MM.1S (cell line): ENCODE measurements at regions not wholly inside any gene's neighbourhood (a gene's known extent, or its start where the extent isn't known, plus 50 kb on each side); places are given as distances from the start of the nearest gene placed in this dataset.

Source experiments
- DNase-seq: peaks from one replicate; pipeline ENCODE4 v3.0.0-alpha.2; 2015
- H2AFZ ChIP-seq: fragments of 300-600 bp; sonication (generic); 2 replicates; pipeline ENCODE4 v1.6.0; 2016; ENCODE audit warnings: antibody characterized with exemption, low read length
- H3F3A ChIP-seq: fragments of 300-600 bp; sonication (generic); 2 replicates; pipeline ENCODE4 v1.6.1; 2016; ENCODE audit warnings: mild to moderate bottlenecking, antibody characterized with exemption, low read length, moderate library complexity, mixed read lengths; ENCODE audit not compliant: insufficient read depth
- H3K27ac ChIP-seq: fragments of 300-600 bp; sonication (generic); 2 replicates; pipeline ENCODE4 v1.5.1; 2016; ENCODE audit warnings: mild to moderate bottlenecking, low read length
- H3K27me3 ChIP-seq: fragments of 300-600 bp; sonication (generic); replicated peaks from 2 replicates; pipeline ENCODE4 v1.6.0; 2016; ENCODE audit warnings: low read length; ENCODE audit not compliant: insufficient read depth
- H3K36me3 ChIP-seq: fragments of 300-600 bp; sonication (generic); replicated peaks from 2 replicates; pipeline ENCODE4 v1.6.1; 2016; ENCODE audit warnings: mild to moderate bottlenecking, low read length, mixed read lengths; ENCODE audit not compliant: insufficient read depth
- H3K4me1 ChIP-seq: fragments of 300-600 bp; sonication (generic); 2 replicates; pipeline ENCODE4 v1.6.1; 2016; ENCODE audit warnings: low read length, mixed read lengths
- H3K4me2 ChIP-seq: fragments of 300-600 bp; sonication (generic); 2 replicates; pipeline ENCODE4 v1.6.0; 2016; ENCODE audit warnings: low read depth, low read length
- H3K4me3 ChIP-seq: fragments of 300-600 bp; sonication (generic); 2 replicates; pipeline ENCODE4 v1.5.1; 2016; ENCODE audit warnings: low read length, mixed read lengths
- H3K79me2 ChIP-seq: fragments of 300-600 bp; sonication (generic); 2 replicates; pipeline ENCODE4 v1.6.1; 2016; ENCODE audit warnings: mixed run types, low read length, mixed read lengths
- H3K9ac ChIP-seq: fragments of 300-600 bp; sonication (generic); 2 replicates; pipeline ENCODE4 v1.6.1; 2016; ENCODE audit warnings: low read length, mixed read lengths
- H3K9me2 ChIP-seq: fragments of 300-600 bp; sonication (generic); replicated peaks from 2 replicates; pipeline ENCODE4 v1.6.1; 2016; ENCODE audit warnings: mild to moderate bottlenecking, low read length, mixed read lengths; ENCODE audit not compliant: insufficient read depth
- H3K9me3 ChIP-seq: fragments of 300-600 bp; sonication (generic); replicated peaks from 2 replicates; pipeline ENCODE4 v1.6.1; 2016; ENCODE audit warnings: mild to moderate bottlenecking, low read length, mixed read lengths; ENCODE audit not compliant: insufficient read depth
- H4K20me1 ChIP-seq: fragments of 300-600 bp; sonication (generic); 2 replicates; pipeline ENCODE4 v1.6.1; 2016; ENCODE audit warnings: mild to moderate bottlenecking, low read length, moderate library complexity, mixed read lengths; ENCODE audit not compliant: insufficient read depth
- CTCF ChIP-seq: fragments of 300-600 bp; sonication (generic); IDR thresholded peaks from 2 replicates; pipeline ENCODE4 v1.5.1; 2016; ENCODE audit warnings: antibody characterized with exemption, low read length, mixed read lengths
- EZH2 ChIP-seq: fragments of 300-600 bp; sonication (generic); optimal IDR thresholded peaks from 2 replicates; pipeline ENCODE3; 2017; ENCODE audit warnings: low read depth, mild to moderate bottlenecking, antibody characterized with exemption, low read length, mixed read lengths
- EZH2phosphoT487 ChIP-seq: fragments of 300-600 bp; sonication (generic); IDR thresholded peaks from 2 replicates; pipeline ENCODE4 v1.6.1; 2018; ENCODE audit warnings: antibody characterized with exemption, low read length

DNA sequence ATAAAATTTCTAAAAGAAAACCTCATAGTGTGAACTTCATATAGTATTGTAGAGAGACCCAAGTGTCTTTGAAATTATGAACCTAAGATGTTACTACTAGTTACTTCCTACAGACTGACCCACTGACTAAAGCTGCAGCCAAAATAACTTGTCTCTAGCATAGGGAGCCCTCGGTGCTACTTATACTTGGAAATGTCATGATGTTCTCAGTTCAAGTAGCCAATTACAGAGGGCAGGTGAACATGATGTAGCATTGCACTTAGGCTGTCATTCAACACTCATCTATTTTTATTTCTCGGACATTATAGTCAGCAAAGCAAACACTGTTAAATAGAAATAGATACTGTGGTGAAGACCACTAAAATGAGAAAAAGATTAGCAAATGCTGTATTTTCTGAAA, 165.6 kb downstream of the AREG start:
- Histone ChIP-seq H4K20me1 (no peaks in the 10 kb centered on the region), H3K9ac (no peak overlapping the region), H3K9me2 (no peaks in the 10 kb centered on the region), H3K27me3 (no peaks in the 10 kb centered on the region), H3K27ac (no peak overlapping the region), H3K79me2 (no peaks in the 10 kb centered on the region), H3K4me1 (no peaks in the 10 kb centered on the region), H3K9me3 (no peaks in the 10 kb centered on the region), H3F3A (no peaks in the 10 kb centered on the region), H3K4me3 (no peak overlapping the region), H3K36me3 (no peaks in the 10 kb centered on the region), H3K4me2 (no peak overlapping the region), H2AFZ (no peak overlapping the region)
- no peak for TF ChIP-seq CTCF
- TF ChIP-seq EZH2: no peak
- TF ChIP-seq EZH2phosphoT487: no peak
- no peak for DNase-seq

GRCh38 chr4:74612837-74613236, 167.9 kb downstream of the AREG start:
- Histone ChIP-seq H3K79me2 (no peaks in the 10 kb centered on the region), H3K4me1 (peaks cover 5% of the 10 kb centered on the region; the same call in 1 of the 2 replicates), H3K9me2 (no peaks in the 10 kb centered on the region), H3K9me3 (no peaks in the 10 kb centered on the region), H2AFZ (no peak overlapping the region), H3K4me3 (no peak overlapping the region), H3K27ac (no peak overlapping the region), H3K27me3 (no peaks in the 10 kb centered on the region), H4K20me1 (no peaks in the 10 kb centered on the region), H3K36me3 (no peaks in the 10 kb centered on the region), H3F3A (no peaks in the 10 kb centered on the region; the same call in 1 of the 2 replicates), H3K9ac (no peak overlapping the region), H3K4me2 (no peak overlapping the region)
- TF ChIP-seq CTCF (no peak), EZH2phosphoT487 (no peak), EZH2 (no peak)
- no peak for DNase-seq

DNA sequence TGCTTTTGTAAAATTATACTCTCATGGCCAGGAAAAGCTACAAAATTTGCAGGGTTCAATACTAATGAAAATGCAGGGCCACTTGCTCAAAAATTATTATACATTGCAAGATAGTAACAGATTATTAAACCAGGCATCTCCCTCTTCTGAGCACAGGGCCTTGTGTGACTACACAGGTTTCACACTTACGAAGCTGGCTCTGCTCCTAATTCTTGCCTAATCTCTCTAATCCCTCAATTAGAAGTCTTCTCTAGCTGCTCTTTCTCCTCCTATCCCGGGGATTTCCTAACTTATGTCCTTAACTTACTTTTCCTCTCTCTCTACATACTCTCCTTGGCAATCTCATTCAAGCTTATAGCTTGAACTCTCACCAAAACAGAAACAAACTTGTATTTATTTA, 168.3 kb downstream of the AREG start:
- Histone ChIP-seq H3K27me3 (no peaks in the 10 kb centered on the region), H3K36me3 (no peaks in the 10 kb centered on the region), H3F3A (no peaks in the 10 kb centered on the region; the same call in 1 of the 2 replicates), H3K27ac (no peak overlapping the region), H4K20me1 (no peaks in the 10 kb centered on the region), H3K4me1 (peaks cover 5% of the 10 kb centered on the region; the same call in 1 of the 2 replicates), H3K9ac (no peak overlapping the region), H3K4me3 (no peak overlapping the region), H3K4me2 (no peak overlapping the region), H3K9me2 (no peaks in the 10 kb centered on the region), H3K79me2 (no peaks in the 10 kb centered on the region), H2AFZ (no peak overlapping the region), H3K9me3 (no peaks in the 10 kb centered on the region)
- DNase-seq: no peak
- TF ChIP-seq EZH2phosphoT487: no peak
- TF ChIP-seq EZH2: no peak

GRCh38 chr4:74615411-74615810, 170.5 kb downstream of the AREG start:
- H3K4me3 ChIP-seq: no peak overlapping the region
- H2AFZ ChIP-seq: no peak overlapping the region
- H3K9ac ChIP-seq: no peak overlapping the region
- H3K27me3 ChIP-seq: no peaks in the 10 kb centered on the region
- H3K4me2 ChIP-seq: no peak overlapping the region
- no peak for TF ChIP-seq EZH2
- TF ChIP-seq CTCF: no peak
- no peak for TF ChIP-seq EZH2phosphoT487
- H3K36me3 ChIP-seq: no peaks in the 10 kb centered on the region
- no peaks in the 10 kb centered on the region for H3K79me2 ChIP-seq
- DNase-seq: no peak
- no peaks in the 10 kb centered on the region for H3K9me2 ChIP-seq
- no peak overlapping the region for H3K27ac ChIP-seq
- H3K9me3 ChIP-seq: no peaks in the 10 kb centered on the region
- no peaks in the 10 kb centered on the region; the same call in 1 of the 2 replicates for H3F3A ChIP-seq
- H3K4me1 ChIP-seq: peaks cover 5% of the 10 kb centered on the region; the same call in 1 of the 2 replicates
- H4K20me1 ChIP-seq: no peaks in the 10 kb centered on the region
